Central memory CD8-positive, alpha-beta T cell (primary cell): ENCODE measurements at regions not wholly inside any gene's neighbourhood (a gene's known extent, or its start where the extent isn't known, plus 50 kb on each side); places are given as distances from the start of the nearest gene placed in this dataset.

Experiments
- ATAC-seq: fragments of 150-1000 bp; cut with Tn5 transposase; replicated peaks from 2 replicates; pipeline ENCODE4 v1.10.0; 2022; ENCODE audit warnings: mild to moderate bottlenecking, moderate FRiP score, moderate number of reproducible peaks; ENCODE audit not compliant: poor library complexity, severe bottlenecking; ENCODE audit errors: extremely low read depth
- DNase-seq, 2 donors: peaks; one replicate each; pipeline ENCODE4 v3.0.0; 2021; ENCODE audit warnings: low spot score in 2 of 2
- H3K27ac Mint-ChIP-seq: one replicate; pipeline ENCODE4 v1.8.0; 2022; ENCODE audit warnings: low read depth, mild to moderate bottlenecking, moderate library complexity, mixed read lengths
- H3K27me3 Mint-ChIP-seq: one replicate; pipeline ENCODE4 v1.8.0; 2022; ENCODE audit warnings: mixed read lengths
- H3K36me3 Mint-ChIP-seq: one replicate; pipeline ENCODE4 v1.8.0; 2022; ENCODE audit warnings: mild to moderate bottlenecking, moderate library complexity, mixed read lengths; ENCODE audit not compliant: insufficient read depth
- H3K4me1 Mint-ChIP-seq: one replicate; pipeline ENCODE4 v1.8.0; 2022; ENCODE audit warnings: mixed read lengths
- H3K4me3 Mint-ChIP-seq: one replicate; pipeline ENCODE4 v1.8.0; 2022; ENCODE audit warnings: mild to moderate bottlenecking, moderate library complexity, mixed read lengths
- H3K9me3 Mint-ChIP-seq: one replicate; pipeline ENCODE4 v1.8.0; 2022; ENCODE audit warnings: mixed read lengths

- Mint-ChIP-seq H3K27me3 (no peaks in the 10 kb centered on the region), H3K9me3 (no peaks in the 10 kb centered on the region), H3K27ac (no peak overlapping the region), H3K4me1 (no peaks in the 10 kb centered on the region), H3K4me3 (no peak overlapping the region), H3K36me3 (no peaks in the 10 kb centered on the region)
- DNase-seq (no peak), ATAC-seq (no peak)
Observed at GRCh38 chr22:47232753-47233152, 470.3 kb downstream of the TBC1D22A start.

GRCh38 chr22:47232197-47232596 is 469.7 kb downstream of the TBC1D22A start:
- DNase-seq (no peak), ATAC-seq (no peak)
- Mint-ChIP-seq H3K27ac (no peak overlapping the region), H3K27me3 (no peaks in the 10 kb centered on the region), H3K4me3 (no peak overlapping the region), H3K4me1 (no peaks in the 10 kb centered on the region), H3K9me3 (no peaks in the 10 kb centered on the region), H3K36me3 (no peaks in the 10 kb centered on the region)

- peaks cover 4% of the 10 kb centered on the region for H3K27me3 Mint-ChIP-seq
- H3K4me1 Mint-ChIP-seq = no peaks in the 10 kb centered on the region
- no peak overlapping the region for H3K4me3 Mint-ChIP-seq
- no peak for DNase-seq
- H3K27ac Mint-ChIP-seq = no peak overlapping the region
- no peaks in the 10 kb centered on the region for H3K9me3 Mint-ChIP-seq
- no peaks in the 10 kb centered on the region for H3K36me3 Mint-ChIP-seq
- no peak for ATAC-seq
Observed at GRCh38 chr22:47231759-47232158, 469.3 kb downstream of the TBC1D22A start.

GRCh38 chr22:47230741-47231140 is 468.3 kb downstream of the TBC1D22A start:
- H3K9me3 Mint-ChIP-seq = no peaks in the 10 kb centered on the region

GRCh38 chr22:47230251-47230650 is 467.8 kb downstream of the TBC1D22A start:
- Mint-ChIP-seq H3K27me3 (peaks cover 14% of the 10 kb centered on the region), H3K4me3 (no peak overlapping the region), H3K36me3 (peaks cover 1% of the 10 kb centered on the region), H3K27ac (no peak overlapping the region), H3K9me3 (no peaks in the 10 kb centered on the region), H3K4me1 (no peaks in the 10 kb centered on the region)
- no peak for DNase-seq
- ATAC-seq = no peak

More at GRCh38 chr22:47230741-47231140, 468.3 kb downstream of the TBC1D22A start:
- Mint-ChIP-seq H3K4me3 (no peak overlapping the region), H3K27me3 (peaks cover 14% of the 10 kb centered on the region), H3K27ac (no peak overlapping the region), H3K4me1 (no peaks in the 10 kb centered on the region), H3K36me3 (peaks cover 1% of the 10 kb centered on the region)
- DNase-seq (no peak), ATAC-seq (no peak)

- H3K9me3 Mint-ChIP-seq = no peaks in the 10 kb centered on the region
- H3K4me1 Mint-ChIP-seq = no peaks in the 10 kb centered on the region
- no peak overlapping the region for H3K4me3 Mint-ChIP-seq
- H3K27me3 Mint-ChIP-seq = peaks cover 22% of the 10 kb centered on the region
- H3K36me3 Mint-ChIP-seq = peaks cover 1% of the 10 kb centered on the region
- no peak for ATAC-seq
- no peak overlapping the region for H3K27ac Mint-ChIP-seq
- no peak for DNase-seq
Observed at GRCh38 chr22:47228767-47229166, 466.3 kb downstream of the TBC1D22A start.

GRCh38 chr22:47225931-47226633 is 463.6 kb downstream of the TBC1D22A start:
- Mint-ChIP-seq H3K4me1 (no peaks in the 10 kb centered on the region), H3K9me3 (no peaks in the 10 kb centered on the region), H3K27ac (no peak overlapping the region), H3K36me3 (peaks cover 1% of the 10 kb centered on the region), H3K27me3 (peaks cover 22% of the 10 kb centered on the region), H3K4me3 (no peak overlapping the region)
- no peak for ATAC-seq
- peak in 1 of 2 donors; percentile 6 for DNase-seq

GRCh38 chr22:47225080-47225930 is 462.9 kb downstream of the TBC1D22A start:
- DNase-seq = peak in 1 of 2 donors; percentile 5
- ATAC-seq = no peak
- Mint-ChIP-seq H3K4me1 (no peaks in the 10 kb centered on the region), H3K36me3 (peaks cover 2% of the 10 kb centered on the region), H3K4me3 (no peak overlapping the region), H3K27ac (no peak overlapping the region), H3K27me3 (peaks cover 22% of the 10 kb centered on the region), H3K9me3 (no peaks in the 10 kb centered on the region)
